Gastrocnemius medialis (tissue), 4 donors: ENCODE measurements at regions not wholly inside any gene's neighbourhood (a gene's known extent, or its start where the extent isn't known, plus 50 kb on each side); places are given as distances from the start of the nearest gene placed in this dataset.

Experiments used
- ATAC-seq, 2 donors: fragments of 150-250 bp; one replicate each; pipeline ENCODE4 v1.9.1; 2016
- DNase-seq, 2 donors: peaks; one replicate each; pipeline ENCODE4 v3.0.0-alpha.2; 2019
- H3K27ac ChIP-seq, 4 donors: fragments of 200-600 bp; sonication (generic); 1 replicate in 1 of 4; 2 replicates in 3 of 4; pipeline ENCODE4 v1.5.1; 2016 to 2018; ENCODE audit warnings: mild to moderate bottlenecking in 2 of 4, moderate library complexity in 1 of 4
- H3K27me3 ChIP-seq, 3 donors: fragments of 200-600 bp; sonication (generic) in 2 of 3; 1 replicate in 1 of 3; 2 replicates in 2 of 3; pipeline versions ENCODE4 v1.5.1 to v1.6.0; 2016 to 2019; ENCODE audit warnings: mild to moderate bottlenecking in 1 of 3, moderate library complexity in 1 of 3
- H3K36me3 ChIP-seq, 2 donors: fragments of 200-600 bp; sonication (generic) in 1 of 2; one replicate each; pipeline ENCODE4 v1.5.1; 2017 to 2018
- H3K4me1 ChIP-seq, 2 donors: fragments of 200-600 bp; sonication (generic) in 1 of 2; one replicate each; pipeline ENCODE4 v1.5.1; 2016 to 2017; ENCODE audit warnings: mild to moderate bottlenecking in 2 of 2
- H3K4me3 ChIP-seq, 4 donors: fragments of 200-600 bp; sonication (generic) in 3 of 4; 1 replicate in 1 of 4; 2 replicates in 3 of 4; pipeline ENCODE4 v1.5.1; 2016 to 2019; ENCODE audit warnings: mild to moderate bottlenecking in 2 of 4
- H3K9me3 ChIP-seq, 3 donors: fragments of 200-600 bp; sonication (generic) in 2 of 3; 1 replicate in 1 of 3; 2 replicates in 2 of 3; pipeline ENCODE4 v1.5.1; 2016 to 2019
- POLR2A ChIP-seq, 2 donors: fragments of 450-650 bp; IDR thresholded peaks; one replicate each; pipeline ENCODE4 v1.6.1; 2017; ENCODE audit warnings: antibody characterized with exemption in 2 of 2, mild to moderate bottlenecking in 2 of 2, moderate library complexity in 2 of 2
- in situ Hi-C, 4 donors: fragments of 200-750 bp; cut with MboI; loops; one replicate each; pipeline versions ENCODE4 v1.15.0 to v1.8.0; 2017; ENCODE audit warnings: low sequenced_read_pairs in 4 of 4
- intact Hi-C: fragments of 100-400 bp; cut with DNase I; formaldehyde crosslinking; loops from one replicate; pipeline ENCODE4 v1.15.1; 2023; ENCODE audit warnings: low total_unique reads
- TF ChIP-seq, protein P1 (sequence below), 5 experiments: fragments of 450-650 bp in 3 of 5; fragments of 200-600 bp in 2 of 5; sonication (generic) in 2 of 5; IDR thresholded peaks in 4 of 5; conservative IDR thresholded peaks in 1 of 5; 1 replicate in 4 of 5; 2 replicates in 1 of 5; pipeline ENCODE4 v1.5.1; 2016 to 2019; ENCODE audit warnings: antibody characterized with exemption in 5 of 5, mild to moderate bottlenecking in 3 of 5, moderate library complexity in 3 of 5

DNA sequence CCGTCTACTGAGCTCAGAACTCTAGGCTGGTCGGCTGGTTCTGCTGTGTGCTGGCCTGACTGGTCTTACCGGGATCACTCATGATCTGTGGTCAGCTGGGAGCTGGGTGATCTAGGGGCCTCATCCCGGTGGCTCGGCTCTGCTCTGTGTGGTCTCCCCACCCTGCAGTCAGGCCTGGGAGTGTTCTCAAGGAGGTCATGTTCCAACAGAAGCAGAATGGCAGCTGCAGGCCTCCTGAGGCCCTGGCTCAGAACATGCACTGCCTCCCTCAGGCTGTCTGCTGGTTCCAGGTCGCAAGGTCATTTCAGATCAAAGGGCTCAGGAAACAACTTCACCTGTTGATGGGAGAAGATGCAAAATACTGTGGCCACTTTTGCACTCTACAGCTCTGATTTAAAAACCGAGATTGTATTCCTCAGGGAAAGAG, 81.1 kb upstream of the RFX8 start:
- H3K27me3 ChIP-seq: no peaks in the 10 kb centered on the region
- no peak overlapping the region for H3K27ac ChIP-seq
- intact Hi-C loops: no loop called here
- no peak overlapping the region for H3K4me3 ChIP-seq
- DNase-seq (no peak), ATAC-seq (no peak)
- H3K9me3 ChIP-seq: no peaks in the 10 kb centered on the region
- peaks cover 15 to 20% of the 10 kb centered on the region in 2 donors for H3K4me1 ChIP-seq
- no peaks in the 10 kb centered on the region for H3K36me3 ChIP-seq
- in situ Hi-C loops: no loop called here
- TF ChIP-seq, protein P1, sequence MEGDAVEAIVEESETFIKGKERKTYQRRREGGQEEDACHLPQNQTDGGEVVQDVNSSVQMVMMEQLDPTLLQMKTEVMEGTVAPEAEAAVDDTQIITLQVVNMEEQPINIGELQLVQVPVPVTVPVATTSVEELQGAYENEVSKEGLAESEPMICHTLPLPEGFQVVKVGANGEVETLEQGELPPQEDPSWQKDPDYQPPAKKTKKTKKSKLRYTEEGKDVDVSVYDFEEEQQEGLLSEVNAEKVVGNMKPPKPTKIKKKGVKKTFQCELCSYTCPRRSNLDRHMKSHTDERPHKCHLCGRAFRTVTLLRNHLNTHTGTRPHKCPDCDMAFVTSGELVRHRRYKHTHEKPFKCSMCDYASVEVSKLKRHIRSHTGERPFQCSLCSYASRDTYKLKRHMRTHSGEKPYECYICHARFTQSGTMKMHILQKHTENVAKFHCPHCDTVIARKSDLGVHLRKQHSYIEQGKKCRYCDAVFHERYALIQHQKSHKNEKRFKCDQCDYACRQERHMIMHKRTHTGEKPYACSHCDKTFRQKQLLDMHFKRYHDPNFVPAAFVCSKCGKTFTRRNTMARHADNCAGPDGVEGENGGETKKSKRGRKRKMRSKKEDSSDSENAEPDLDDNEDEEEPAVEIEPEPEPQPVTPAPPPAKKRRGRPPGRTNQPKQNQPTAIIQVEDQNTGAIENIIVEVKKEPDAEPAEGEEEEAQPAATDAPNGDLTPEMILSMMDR (IDR thresholded peaks at IDR 0.05 in 4 of 5, conservative IDR thresholded peaks at IDR 0.05 in 1 of 5): no peak
- TF ChIP-seq POLR2A (IDR thresholded peaks at IDR 0.05): no peak

DNA sequence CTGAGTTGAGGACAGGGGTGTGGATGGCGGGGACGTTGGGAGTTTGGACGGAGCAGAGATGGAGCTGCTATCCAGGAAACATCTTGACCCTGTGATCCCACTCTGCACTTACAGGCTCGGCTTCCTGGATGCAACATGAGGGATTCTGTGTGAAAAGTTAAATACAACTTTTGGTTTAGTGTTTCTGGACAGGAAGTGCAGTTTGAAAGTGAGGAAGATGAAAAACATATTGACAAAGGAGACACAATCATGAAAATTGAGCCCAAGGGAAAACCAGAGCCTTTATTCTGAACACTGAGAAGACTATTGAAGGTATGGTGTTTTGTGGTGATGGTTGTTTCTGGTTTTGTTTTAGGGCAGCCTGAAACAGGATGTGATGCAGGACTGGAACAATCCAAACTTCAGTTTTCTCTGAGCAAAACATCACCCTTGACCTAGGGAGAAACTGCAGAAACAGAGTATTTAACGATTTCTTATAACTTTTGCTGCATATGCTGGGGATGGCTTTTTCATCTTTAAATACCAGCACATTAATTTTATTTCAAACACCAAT, 76.5 kb upstream of the RFX8 start:
- TF ChIP-seq, protein P1 (IDR thresholded peaks at IDR 0.05 in 4 of 5, conservative IDR thresholded peaks at IDR 0.05 in 1 of 5): no peak
- no peak for TF ChIP-seq POLR2A (IDR thresholded peaks at IDR 0.05)
- DNase-seq (no peak), ATAC-seq (no peak)
- H3K9me3 ChIP-seq: no peaks in the 10 kb centered on the region
- no peaks in the 10 kb centered on the region for H3K4me1 ChIP-seq
- H3K27me3 ChIP-seq: no peaks in the 10 kb centered on the region
- in situ Hi-C loops: no loop called here
- no peak overlapping the region for H3K4me3 ChIP-seq
- intact Hi-C loops: no loop called here
- no peak overlapping the region for H3K27ac ChIP-seq
- no peaks in the 10 kb centered on the region for H3K36me3 ChIP-seq

DNA sequence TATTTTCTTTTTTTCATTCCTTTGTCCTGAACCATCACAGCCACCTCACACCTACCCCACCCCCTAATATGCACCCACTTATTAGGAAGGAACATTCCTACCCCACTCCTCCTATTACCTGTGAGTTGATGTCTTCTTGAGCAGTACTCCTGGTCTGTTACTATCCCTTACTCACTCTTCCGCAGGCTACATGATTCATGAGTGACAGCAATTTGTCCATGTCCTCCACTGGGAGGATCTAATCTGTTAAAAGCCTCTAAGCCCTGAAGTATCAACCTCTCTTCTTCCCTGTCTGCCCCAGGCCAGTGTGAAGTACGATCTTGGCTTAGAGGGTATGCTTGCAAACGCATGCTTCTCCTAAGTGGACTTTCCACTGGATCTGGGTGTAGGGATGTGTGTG, 75.6 kb upstream of the RFX8 start:
- Histone ChIP-seq H3K27ac (no peak overlapping the region), H3K4me3 (no peak overlapping the region), H3K4me1 (no peaks in the 10 kb centered on the region), H3K36me3 (no peaks in the 10 kb centered on the region), H3K9me3 (no peaks in the 10 kb centered on the region), H3K27me3 (no peaks in the 10 kb centered on the region)
- DNase-seq (no peak), ATAC-seq (no peak)
- TF ChIP-seq POLR2A (IDR thresholded peaks at IDR 0.05): no peak
- TF ChIP-seq, protein P1 (IDR thresholded peaks at IDR 0.05 in 4 of 5, conservative IDR thresholded peaks at IDR 0.05 in 1 of 5): no peak
- intact Hi-C loops: no loop called here
- in situ Hi-C loops: no loop called here

DNA sequence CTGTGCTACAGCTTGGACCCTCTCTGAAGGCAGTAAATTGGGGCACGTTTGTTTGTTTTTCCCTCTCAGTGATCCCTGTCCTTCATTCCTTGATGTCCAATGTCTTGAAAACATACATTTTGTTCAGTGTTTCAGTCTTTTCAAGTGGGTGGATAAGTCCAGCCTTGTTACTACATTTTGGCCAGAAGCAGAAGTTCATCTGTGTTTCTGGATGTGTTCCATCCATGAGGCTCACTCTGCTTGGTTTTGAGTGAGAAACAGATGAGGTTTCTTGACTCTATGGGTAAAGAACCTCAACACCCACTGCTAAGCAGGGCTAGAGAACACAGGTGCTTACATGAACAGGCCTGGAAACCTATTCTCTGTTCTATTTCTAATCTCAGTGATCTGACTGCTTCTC, 74.5 kb upstream of the RFX8 start:
- Histone ChIP-seq H3K36me3 (no peaks in the 10 kb centered on the region), H3K27ac (no peak overlapping the region), H3K4me3 (no peak overlapping the region), H3K4me1 (no peaks in the 10 kb centered on the region), H3K27me3 (no peaks in the 10 kb centered on the region), H3K9me3 (no peaks in the 10 kb centered on the region)
- TF ChIP-seq, protein P1 (IDR thresholded peaks at IDR 0.05 in 4 of 5, conservative IDR thresholded peaks at IDR 0.05 in 1 of 5): no peak
- no peak for TF ChIP-seq POLR2A (IDR thresholded peaks at IDR 0.05)
- intact Hi-C loops: no loop called here
- in situ Hi-C loops: no loop called here
- DNase-seq (no peak), ATAC-seq (no peak)
